ENCODE measurements at regions not wholly inside any gene's neighbourhood (a gene's known extent, or its start where the extent isn't known, plus 50 kb on each side); places are given as distances from the start of the nearest gene placed in this dataset.
"Not testable (repeated sequence)": the region's sequence is repeated elsewhere in the genome, so short reads cannot be mapped to it uniquely, and the experiment has no call there.

DNA sequence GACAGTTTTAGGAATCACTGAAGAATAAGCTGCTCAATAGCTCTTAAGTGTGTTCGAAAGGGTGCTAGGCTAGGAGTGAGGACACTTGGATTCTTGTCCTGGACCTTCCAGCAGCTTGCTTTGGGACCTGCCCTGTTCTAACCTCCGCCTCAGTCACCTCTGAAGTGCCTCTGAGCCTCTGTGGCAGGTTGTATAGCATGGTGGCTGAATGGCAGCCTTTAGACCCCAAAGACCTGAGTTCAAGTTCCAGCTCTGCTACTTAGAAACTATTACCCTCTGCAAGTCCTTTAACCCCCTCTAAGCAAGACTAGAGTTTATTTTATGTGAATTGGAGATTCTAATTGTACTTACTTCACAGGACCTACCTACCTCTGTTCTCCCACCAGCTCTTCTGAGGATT, 81.5 kb downstream of the RRAGC start:
- H3K36me3 ChIP-seq (ENCODE audit: control insufficient read depth in 1 of 2, insufficient read depth in 2 of 2, low read length in 2 of 2): no peaks in the 10 kb centered on the region
- no peak overlapping the region for H3K4me3 ChIP-seq (ENCODE audit: low read depth in 1 of 2, low read length in 2 of 2)
- no peaks in the 10 kb centered on the region for H3K9me3 ChIP-seq (ENCODE audit: control insufficient read depth in 1 of 2, low read length in 2 of 2)
- H3K27me3 ChIP-seq (ENCODE audit: control insufficient read depth in 1 of 2, insufficient read depth in 2 of 2, low read length in 2 of 2): peaks cover 22 to 23% of the 10 kb centered on the region in 2 donors
- no peaks in the 10 kb centered on the region for H3K4me1 ChIP-seq (ENCODE audit: control insufficient read depth in 1 of 2, insufficient read depth in 2 of 2, low read length in 2 of 2)
- no peak overlapping the region for H3K27ac ChIP-seq (ENCODE audit: low read depth, low read length)
- H3K9ac ChIP-seq (ENCODE audit: low read depth in 1 of 2, low read length in 2 of 2): no peak overlapping the region

DNA sequence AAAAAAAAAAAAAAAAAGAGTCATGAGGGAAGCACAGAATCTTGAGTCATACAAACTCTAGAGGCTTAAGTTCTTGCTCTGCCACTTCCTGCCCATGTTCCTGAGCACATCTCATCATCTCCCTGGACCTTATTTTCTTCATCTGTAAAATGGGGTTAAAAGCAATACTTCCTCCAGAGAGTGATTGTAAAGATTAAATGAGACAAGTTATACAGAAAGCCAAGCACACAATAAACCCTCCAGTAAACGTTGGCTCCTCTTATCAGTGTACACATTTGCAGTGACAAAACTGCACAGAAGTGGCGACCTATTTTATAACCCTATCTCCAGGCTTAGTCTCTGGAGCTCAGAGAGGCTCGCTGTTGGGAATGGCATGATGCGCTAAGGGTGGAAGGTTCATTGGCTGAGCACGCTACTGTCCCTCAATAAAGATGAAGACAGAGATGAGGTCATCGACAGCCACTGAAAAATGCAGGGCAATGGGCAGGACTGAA, 82.1 kb downstream of the RRAGC start:
- Histone ChIP-seq H3K27me3 (ENCODE audit: control insufficient read depth in 1 of 2, insufficient read depth in 2 of 2, low read length in 2 of 2) (peaks cover 17 to 24% of the 10 kb centered on the region in 2 donors), H3K27ac (ENCODE audit: low read depth, low read length) (no peak overlapping the region), H3K4me1 (ENCODE audit: control insufficient read depth in 1 of 2, insufficient read depth in 2 of 2, low read length in 2 of 2) (no peaks in the 10 kb centered on the region), H3K4me3 (ENCODE audit: low read depth in 1 of 2, low read length in 2 of 2) (no peak overlapping the region), H3K9ac (ENCODE audit: low read depth in 1 of 2, low read length in 2 of 2) (no peak overlapping the region), H3K9me3 (ENCODE audit: control insufficient read depth in 1 of 2, low read length in 2 of 2) (no peaks in the 10 kb centered on the region), H3K36me3 (ENCODE audit: control insufficient read depth in 1 of 2, insufficient read depth in 2 of 2, low read length in 2 of 2) (no peaks in the 10 kb centered on the region)

GRCh38 chr1:38776466-38777065, 83.0 kb downstream of the RRAGC start:
- Histone ChIP-seq H3K4me3 (ENCODE audit: low read depth in 1 of 2, low read length in 2 of 2) (no peak overlapping the region), H3K36me3 (ENCODE audit: control insufficient read depth in 1 of 2, insufficient read depth in 2 of 2, low read length in 2 of 2) (no peaks in the 10 kb centered on the region), H3K9ac (ENCODE audit: low read depth in 1 of 2, low read length in 2 of 2) (no peak overlapping the region), H3K27me3 (ENCODE audit: control insufficient read depth in 1 of 2, insufficient read depth in 2 of 2, low read length in 2 of 2) (peaks cover 8 to 20% of the 10 kb centered on the region in 2 donors), H3K4me1 (ENCODE audit: control insufficient read depth in 1 of 2, insufficient read depth in 2 of 2, low read length in 2 of 2) (no peaks in the 10 kb centered on the region), H3K27ac (ENCODE audit: low read depth, low read length) (no peak overlapping the region), H3K9me3 (ENCODE audit: control insufficient read depth in 1 of 2, low read length in 2 of 2) (no peaks in the 10 kb centered on the region)

- no peaks in the 10 kb centered on the region for H3K9me3 ChIP-seq (ENCODE audit: control insufficient read depth in 1 of 2, low read length in 2 of 2)
- no peak overlapping the region for H3K4me3 ChIP-seq (ENCODE audit: low read depth in 1 of 2, low read length in 2 of 2)
- no peak overlapping the region for H3K9ac ChIP-seq (ENCODE audit: low read depth in 1 of 2, low read length in 2 of 2)
- H3K27me3 ChIP-seq (ENCODE audit: control insufficient read depth in 1 of 2, insufficient read depth in 2 of 2, low read length in 2 of 2): peaks cover 6 to 16% of the 10 kb centered on the region in 2 donors
- H3K27ac ChIP-seq (ENCODE audit: low read depth, low read length): no peak overlapping the region
- no peaks in the 10 kb centered on the region for H3K4me1 ChIP-seq (ENCODE audit: control insufficient read depth in 1 of 2, insufficient read depth in 2 of 2, low read length in 2 of 2)
- no peaks in the 10 kb centered on the region for H3K36me3 ChIP-seq (ENCODE audit: control insufficient read depth in 1 of 2, insufficient read depth in 2 of 2, low read length in 2 of 2)
Measured at GRCh38 chr1:38775175-38775845, 84.3 kb downstream of the RRAGC start.

- Histone ChIP-seq H3K27ac (ENCODE audit: low read depth, low read length) (no peak overlapping the region), H3K9me3 (ENCODE audit: control insufficient read depth in 1 of 2, low read length in 2 of 2) (no peaks in the 10 kb centered on the region), H3K27me3 (ENCODE audit: control insufficient read depth in 1 of 2, insufficient read depth in 2 of 2, low read length in 2 of 2) (peaks cover 0 to 7% of the 10 kb centered on the region in 2 donors), H3K36me3 (ENCODE audit: control insufficient read depth in 1 of 2, insufficient read depth in 2 of 2, low read length in 2 of 2) (no peaks in the 10 kb centered on the region), H3K4me1 (ENCODE audit: control insufficient read depth in 1 of 2, insufficient read depth in 2 of 2, low read length in 2 of 2) (no peaks in the 10 kb centered on the region), H3K4me3 (ENCODE audit: low read depth in 1 of 2, low read length in 2 of 2) (no peak overlapping the region), H3K9ac (ENCODE audit: low read depth in 1 of 2, low read length in 2 of 2) (no peak overlapping the region)
Measured at GRCh38 chr1:38773483-38773882, 86.1 kb downstream of the RRAGC start.

GRCh38 chr1:38772953-38773352, 86.6 kb downstream of the RRAGC start:
- no peak overlapping the region for H3K9ac ChIP-seq (ENCODE audit: low read depth in 1 of 2, low read length in 2 of 2)
- no peaks in the 10 kb centered on the region for H3K36me3 ChIP-seq (ENCODE audit: control insufficient read depth in 1 of 2, insufficient read depth in 2 of 2, low read length in 2 of 2)
- H3K27ac ChIP-seq (ENCODE audit: low read depth, low read length): no peak overlapping the region
- no peaks in the 10 kb centered on the region for H3K9me3 ChIP-seq (ENCODE audit: control insufficient read depth in 1 of 2, low read length in 2 of 2)
- no peaks in the 10 kb centered on the region for H3K4me1 ChIP-seq (ENCODE audit: control insufficient read depth in 1 of 2, insufficient read depth in 2 of 2, low read length in 2 of 2)
- H3K4me3 ChIP-seq (ENCODE audit: low read depth in 1 of 2, low read length in 2 of 2): no peak overlapping the region
- peaks cover 2 to 5% of the 10 kb centered on the region in 2 donors for H3K27me3 ChIP-seq (ENCODE audit: control insufficient read depth in 1 of 2, insufficient read depth in 2 of 2, low read length in 2 of 2)

DNA sequence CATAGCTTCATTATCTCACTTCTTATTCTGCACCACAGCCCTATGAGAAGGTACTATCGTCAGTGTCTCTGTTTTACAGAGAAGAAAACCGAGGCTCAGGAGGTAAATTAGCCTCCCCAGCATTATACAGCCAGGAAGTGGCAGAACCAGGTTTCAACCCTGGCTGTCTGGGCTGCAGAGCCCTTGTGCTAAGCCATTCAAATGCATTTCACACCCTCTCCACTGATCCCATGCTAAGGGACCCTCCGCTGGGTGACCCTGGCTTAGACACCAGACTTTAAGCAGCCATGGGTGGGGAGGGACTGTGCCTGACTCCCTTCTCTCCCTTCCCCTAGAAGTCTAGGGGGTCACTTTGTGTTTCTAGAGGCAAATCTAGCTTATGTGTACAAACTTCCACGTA, 87.5 kb downstream of the RRAGC start:
- H3K27ac ChIP-seq (ENCODE audit: low read depth, low read length): no peak overlapping the region
- no peak overlapping the region for H3K9ac ChIP-seq (ENCODE audit: low read depth in 1 of 2, low read length in 2 of 2)
- no peak overlapping the region for H3K4me3 ChIP-seq (ENCODE audit: low read depth in 1 of 2, low read length in 2 of 2)
- H3K36me3 ChIP-seq (ENCODE audit: control insufficient read depth in 1 of 2, insufficient read depth in 2 of 2, low read length in 2 of 2): no peaks in the 10 kb centered on the region
- peaks cover 5% of the 10 kb centered on the region in 2 donors for H3K27me3 ChIP-seq (ENCODE audit: control insufficient read depth in 1 of 2, insufficient read depth in 2 of 2, low read length in 2 of 2)
- no peaks in the 10 kb centered on the region for H3K9me3 ChIP-seq (ENCODE audit: control insufficient read depth in 1 of 2, low read length in 2 of 2)
- H3K4me1 ChIP-seq (ENCODE audit: control insufficient read depth in 1 of 2, insufficient read depth in 2 of 2, low read length in 2 of 2): no peaks in the 10 kb centered on the region

DNA sequence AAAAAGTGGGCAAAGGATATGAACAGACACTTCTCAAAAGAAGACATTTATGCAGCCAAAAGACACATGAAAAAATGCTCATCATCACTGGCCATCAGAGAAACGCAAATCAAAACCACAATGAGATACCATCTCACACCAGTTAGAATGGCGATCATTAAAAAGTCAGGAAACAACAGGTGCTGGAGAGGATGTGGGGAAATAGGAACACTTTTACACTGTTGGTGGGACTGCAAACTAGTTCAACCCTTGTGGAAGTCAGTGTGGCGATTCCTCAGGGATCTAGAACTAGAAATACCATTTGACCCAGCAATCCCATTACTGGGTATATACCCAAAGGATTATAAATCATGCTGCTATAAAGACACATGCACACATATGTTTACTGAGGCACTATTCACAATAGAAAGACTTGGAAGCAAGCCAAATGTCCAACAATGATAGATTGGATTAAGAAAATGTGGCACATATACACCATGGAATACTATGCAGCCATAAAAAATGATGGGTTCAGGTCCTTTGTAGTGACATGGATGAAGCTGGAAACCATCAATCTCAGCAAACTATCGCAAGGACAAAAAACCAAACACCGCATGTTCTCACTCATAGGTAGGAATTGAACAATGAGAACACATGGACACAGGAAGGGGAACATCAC, 88.9 kb downstream of the RRAGC start:
- not testable (repeated sequence) for H3K27ac ChIP-seq (ENCODE audit: low read depth, low read length); H3K36me3 ChIP-seq (ENCODE audit: control insufficient read depth in 1 of 2, insufficient read depth in 2 of 2, low read length in 2 of 2); H3K4me1 ChIP-seq (ENCODE audit: control insufficient read depth in 1 of 2, insufficient read depth in 2 of 2, low read length in 2 of 2); H3K9ac ChIP-seq (ENCODE audit: low read depth in 1 of 2, low read length in 2 of 2); H3K9me3 ChIP-seq (ENCODE audit: control insufficient read depth in 1 of 2, low read length in 2 of 2); H3K27me3 ChIP-seq (ENCODE audit: control insufficient read depth in 1 of 2, insufficient read depth in 2 of 2, low read length in 2 of 2); H3K4me3 ChIP-seq (ENCODE audit: low read depth in 1 of 2, low read length in 2 of 2)

DNA sequence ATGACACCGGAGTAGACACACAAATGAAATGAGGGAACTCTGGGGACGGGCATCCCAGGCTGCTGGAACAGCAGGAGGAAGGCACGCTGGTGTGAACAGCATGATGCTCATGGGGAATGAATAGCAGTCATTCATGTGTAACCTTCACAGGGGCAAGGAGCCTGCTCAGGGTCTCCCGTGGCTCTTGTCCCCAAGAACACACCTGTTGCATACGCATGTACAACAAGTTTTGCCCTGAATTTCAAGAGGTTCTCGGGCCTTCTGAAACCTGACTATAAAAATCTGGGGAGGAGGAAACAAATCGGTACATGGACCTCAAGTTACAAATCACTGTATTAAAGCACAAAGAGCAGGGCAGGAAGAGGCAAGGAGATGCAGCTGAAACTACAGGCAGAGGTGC, 93.4 kb downstream of the RRAGC start:
- Histone ChIP-seq H3K36me3 (ENCODE audit: control insufficient read depth in 1 of 2, insufficient read depth in 2 of 2, low read length in 2 of 2) (no peaks in the 10 kb centered on the region), H3K4me1 (ENCODE audit: control insufficient read depth in 1 of 2, insufficient read depth in 2 of 2, low read length in 2 of 2) (no peaks in the 10 kb centered on the region), H3K4me3 (ENCODE audit: low read depth in 1 of 2, low read length in 2 of 2) (no peak overlapping the region), H3K9ac (ENCODE audit: low read depth in 1 of 2, low read length in 2 of 2) (no peak overlapping the region), H3K27ac (ENCODE audit: low read depth, low read length) (no peak overlapping the region), H3K9me3 (ENCODE audit: control insufficient read depth in 1 of 2, low read length in 2 of 2) (no peaks in the 10 kb centered on the region), H3K27me3 (ENCODE audit: control insufficient read depth in 1 of 2, insufficient read depth in 2 of 2, low read length in 2 of 2) (peaks cover 0 to 7% of the 10 kb centered on the region in 2 donors)

DNA sequence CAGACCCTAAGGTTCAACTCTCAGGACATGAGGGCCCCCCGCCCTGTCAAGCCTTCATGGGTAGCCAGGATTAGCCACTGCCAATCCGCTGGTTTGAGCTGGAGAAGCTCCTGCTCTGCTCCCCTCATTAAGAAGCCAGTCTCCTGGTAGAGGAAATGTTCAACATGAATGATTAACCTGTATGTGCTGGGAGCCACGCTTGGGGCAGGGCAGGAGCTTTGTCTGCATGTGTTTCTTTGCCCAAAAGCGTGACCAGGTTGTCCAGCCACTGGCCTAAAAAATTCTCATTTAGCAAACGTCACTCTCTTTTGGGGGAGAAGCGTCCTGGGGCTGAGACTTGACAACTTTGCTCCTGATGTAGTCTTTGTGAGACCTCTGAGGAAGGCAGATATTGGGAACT, 96.5 kb downstream of the RRAGC start:
- Histone ChIP-seq H3K9ac (ENCODE audit: low read depth in 1 of 2, low read length in 2 of 2) (no peak overlapping the region), H3K4me3 (ENCODE audit: low read depth in 1 of 2, low read length in 2 of 2) (no peak overlapping the region), H3K27me3 (ENCODE audit: control insufficient read depth in 1 of 2, insufficient read depth in 2 of 2, low read length in 2 of 2) (peaks cover 0 to 7% of the 10 kb centered on the region in 2 donors), H3K4me1 (ENCODE audit: control insufficient read depth in 1 of 2, insufficient read depth in 2 of 2, low read length in 2 of 2) (no peaks in the 10 kb centered on the region), H3K27ac (ENCODE audit: low read depth, low read length) (no peak overlapping the region), H3K9me3 (ENCODE audit: control insufficient read depth in 1 of 2, low read length in 2 of 2) (no peaks in the 10 kb centered on the region), H3K36me3 (ENCODE audit: control insufficient read depth in 1 of 2, insufficient read depth in 2 of 2, low read length in 2 of 2) (no peaks in the 10 kb centered on the region)
